ENCODE measurements at regions not wholly inside any gene's neighbourhood (a gene's known extent, or its start where the extent isn't known, plus 50 kb on each side); places are given as distances from the start of the nearest gene placed in this dataset.

GRCh38 chr3:66907136-66907535 lies 91.0 kb upstream of the KBTBD8 start:
- Histone ChIP-seq H4K20me1 (replicated peaks in 1 of 2; ENCODE audit: control insufficient read depth in 1 of 2, insufficient read depth in 2 of 2, low read length in 2 of 2) (no peaks in the 10 kb centered on the region), H2BK12ac (ENCODE audit: low read depth, low read length) (no peak overlapping the region), H2BK120ac (replicated peaks; ENCODE audit: low read depth, low read length) (no peak overlapping the region), H4K5ac (ENCODE audit: insufficient read length, low read depth, low read length) (no peak overlapping the region), H3K27ac (ENCODE audit: low read depth, low read length) (no peak overlapping the region), H2BK5ac (ENCODE audit: low read depth, low read length) (no peak overlapping the region), H3K36me3 (ENCODE audit: control insufficient read depth in 2 of 4, insufficient read depth in 4 of 4, low read length in 3 of 4) (no peaks in the 10 kb centered on the region), H2BK15ac (ENCODE audit: low read length) (no peak overlapping the region), H3K4ac (replicated peaks; ENCODE audit: insufficient read length, low read depth, low read length) (no peak overlapping the region), H3K4me2 (ENCODE audit: insufficient read depth in 1 of 2, low read depth in 2 of 2, low read length in 2 of 2) (no peak overlapping the region), H3K56ac (replicated peaks; ENCODE audit: insufficient read length, low read depth, low read length) (no peak overlapping the region), H4K8ac (ENCODE audit: extremely low read depth, insufficient read depth, low read length) (no peak overlapping the region), H2BK20ac (ENCODE audit: low read length) (no peak overlapping the region), H4K91ac (replicated peaks; ENCODE audit: insufficient read length, low read length) (no peak overlapping the region), H3K79me2 (ENCODE audit: control insufficient read depth in 1 of 2, insufficient read depth in 2 of 2, low read length in 2 of 2) (no peaks in the 10 kb centered on the region), H3K9ac (replicated peaks in 1 of 4; ENCODE audit: extremely low read depth in 1 of 4, low read depth in 3 of 4, low read length in 3 of 4) (no peak overlapping the region), H2AK5ac (ENCODE audit: low read depth, low read length) (no peak overlapping the region), H3K27me3 (replicated peaks in 1 of 4; ENCODE audit: control insufficient read depth in 3 of 4, extremely low read depth in 1 of 4, insufficient read depth in 3 of 4, low read length in 3 of 4) (no peaks in the 10 kb centered on the region), H3K4me1 (replicated peaks in 1 of 4; ENCODE audit: control insufficient read depth in 3 of 4, insufficient read depth in 4 of 4, low read length in 3 of 4) (no peaks in the 10 kb centered on the region), H3K9me3 (ENCODE audit: insufficient read depth in 2 of 2, low read depth in 1 of 2, low read length in 1 of 2) (no peaks in the 10 kb centered on the region), H3K23me2 (ENCODE audit: low read depth, low read length) (no peaks in the 10 kb centered on the region), H3K18ac (ENCODE audit: extremely low read depth, low read length) (no peak overlapping the region), H3K14ac (ENCODE audit: insufficient read length) (no peak overlapping the region), H3K23ac (ENCODE audit: insufficient read length) (no peak overlapping the region), H2AFZ (ENCODE audit: low read length) (no peak overlapping the region), H3K4me3 (ENCODE audit: extremely low read depth in 1 of 4, insufficient read depth in 2 of 4, low read depth in 3 of 4, low read length in 4 of 4) (no peak overlapping the region), H3K79me1 (ENCODE audit: low read depth, low read length) (no peaks in the 10 kb centered on the region)
- ChIA-PET POLR2A (ENCODE audit: partially characterized antibody) (no interaction called here), CTCF (ENCODE audit: partially characterized antibody) (interaction anchor here (1.0 to 1.3 kb wide), 3 partner anchors 16 to 85 kb away, joined by 3 read pairs; no protein-coding TSS in a partner anchor)
- 83% methylated on average over 3 of the region's 3 CpGs; no CpG with 5 or more reads in 1 of the 2 experiments for WGBS, 2 experiments (ENCODE audit: extremely low coverage in 1 of 2, insufficient coverage in 1 of 2, insufficient read length in 1 of 2, insufficient replicate concordance in 2 of 2, low coverage in 1 of 2, low lambda C conversion rate in 2 of 2, missing lambda C conversion rate in 1 of 2)
- FAIRE-seq, result no peak
- DNase-seq (ENCODE audit: low read depth in 1 of 2, low spot score in 2 of 2), result no peak
- TF ChIP-seq CBX5 (IDR thresholded peaks at IDR 0.05; ENCODE audit: low read depth, low read length) (no peak), SIN3A (conservative IDR thresholded peaks at IDR 0.05 in 1 of 2, IDR thresholded peaks at IDR 0.05 in 1 of 2; ENCODE audit: low read depth in 1 of 2, low read length in 2 of 2) (no peak), KDM5A (IDR thresholded peaks at IDR 0.05; ENCODE audit: low read length) (no peak), NRF1 (IDR thresholded peaks at IDR 0.05; ENCODE audit: low read depth, low read length) (no peak), CTBP2 (IDR thresholded peaks at IDR 0.05; ENCODE audit: borderline replicate concordance, insufficient read depth, insufficient read length, low read length) (no peak), GABPA (IDR thresholded peaks at IDR 0.05; ENCODE audit: borderline replicate concordance, insufficient read depth, low read length) (no peak), RXRA (IDR thresholded peaks at IDR 0.05; ENCODE audit: insufficient read depth, low read depth, low read length) (no peak), CHD1 (IDR thresholded peaks at IDR 0.05; ENCODE audit: low read depth, low read length) (no peak), EP300 (IDR thresholded peaks at IDR 0.05; ENCODE audit: borderline replicate concordance in 1 of 2, low read depth in 2 of 2, low read length in 2 of 2) (no peak), HDAC6 (IDR thresholded peaks at IDR 0.05; ENCODE audit: low read depth, low read length) (no peak), CBX8 (IDR thresholded peaks at IDR 0.05; ENCODE audit: borderline replicate concordance, low read depth, low read length) (no peak), HDAC2 (IDR thresholded peaks at IDR 0.05; ENCODE audit: borderline replicate concordance in 1 of 2, low read depth in 2 of 2, low read length in 2 of 2) (no peak), EGR1 (IDR thresholded peaks at IDR 0.05; ENCODE audit: borderline replicate concordance, low read depth, low read length) (no peak), JUN (IDR thresholded peaks at IDR 0.05; ENCODE audit: low read depth, low read length) (no peak), TCF12 (IDR thresholded peaks at IDR 0.05; ENCODE audit: low read depth, low read length) (no peak)

Measured in H1 (cell line).